HG03139 (cell line): ENCODE measurements at regions not wholly inside any gene's neighbourhood (a gene's known extent, or its start where the extent isn't known, plus 50 kb on each side); places are given as distances from the start of the nearest gene placed in this dataset.
"Not testable (repeated sequence)": the region's sequence is repeated elsewhere in the genome, so short reads cannot be mapped to it uniquely, and the experiment has no call there.

ENCODE experiments used
- ATAC-seq: cut with Tn5 transposase; IDR thresholded peaks from one replicate; pipeline ENCODE4 v1.9.1; 2021; ENCODE audit not compliant: unreplicated experiment

GRCh38 chr9:33734941-33735835, 60.2 kb upstream of the PRSS3 start:
- ATAC-seq = not testable (repeated sequence)

- no peak for ATAC-seq
Observed at GRCh38 chr9:33737811-33738606, 57.4 kb upstream of the PRSS3 start.

GRCh38 chr9:33739398-33739797, 56.0 kb upstream of the PRSS3 start:
- ATAC-seq = no peak

GRCh38 chr9:33740075-33740474, 55.3 kb upstream of the PRSS3 start:
- no peak for ATAC-seq

DNA sequence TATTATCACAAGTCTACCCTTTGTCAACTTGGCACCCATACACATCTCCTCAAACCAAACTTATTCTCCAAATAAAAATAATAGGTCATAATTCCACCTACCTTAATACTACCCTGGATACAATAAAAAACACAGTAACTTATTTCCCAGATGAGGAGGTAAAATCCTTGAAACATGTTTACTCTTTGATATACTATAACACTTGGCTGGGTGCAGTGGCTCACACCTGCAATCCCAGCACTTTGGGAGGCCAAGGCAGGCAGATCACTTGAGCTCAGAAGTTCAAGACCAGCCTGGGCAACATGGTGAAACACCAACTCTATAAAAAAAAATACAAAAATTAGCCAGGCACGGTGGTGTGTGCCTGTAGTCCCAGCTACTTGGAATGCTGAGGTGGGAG, 54.4 kb upstream of the PRSS3 start:
- ATAC-seq = not testable (repeated sequence)

GRCh38 chr9:33742051-33742450, 53.3 kb upstream of the PRSS3 start:
- ATAC-seq = no peak

- no peak for ATAC-seq
Observed at GRCh38 chr9:33742519-33742918, 52.8 kb upstream of the PRSS3 start.
